HG03342 (cell line): ENCODE measurements at regions not wholly inside any gene's neighbourhood (a gene's known extent, or its start where the extent isn't known, plus 50 kb on each side); places are given as distances from the start of the nearest gene placed in this dataset.
"Not testable (repeated sequence)": the region's sequence is repeated elsewhere in the genome, so short reads cannot be mapped to it uniquely, and the experiment has no call there.

ENCODE experiments used
- ATAC-seq: cut with Tn5 transposase; IDR thresholded peaks from one replicate; pipeline ENCODE4 v1.9.1; 2021; ENCODE audit warnings: mild to moderate bottlenecking, moderate library complexity; ENCODE audit not compliant: unreplicated experiment

- ATAC-seq: no peak
Observed at GRCh38 chr5:167294882-167295680, 996.4 kb upstream of the WWC1 start.

- ATAC-seq: no peak
Observed at GRCh38 chr5:167295681-167296005, 995.8 kb upstream of the WWC1 start.

DNA sequence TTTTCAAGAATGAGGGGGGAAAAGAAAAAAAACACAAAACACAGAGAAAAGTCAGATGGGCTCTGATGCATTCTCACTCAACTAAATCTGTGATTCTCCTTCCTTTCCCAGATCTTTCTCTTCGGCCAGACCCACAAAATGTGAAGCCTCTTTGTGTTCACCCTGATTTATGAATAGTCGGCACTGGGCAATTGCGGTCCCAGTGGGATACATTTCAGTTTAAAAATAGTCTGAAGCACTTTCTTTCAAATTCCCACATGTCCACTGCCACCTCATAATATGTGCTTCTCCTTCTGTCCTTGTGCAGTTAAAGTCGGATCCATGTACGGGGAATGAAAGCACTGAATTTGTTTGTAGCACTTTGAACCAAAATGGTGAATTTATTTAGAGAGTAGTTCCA is 995.4 kb upstream of the WWC1 start:
- no peak for ATAC-seq

DNA sequence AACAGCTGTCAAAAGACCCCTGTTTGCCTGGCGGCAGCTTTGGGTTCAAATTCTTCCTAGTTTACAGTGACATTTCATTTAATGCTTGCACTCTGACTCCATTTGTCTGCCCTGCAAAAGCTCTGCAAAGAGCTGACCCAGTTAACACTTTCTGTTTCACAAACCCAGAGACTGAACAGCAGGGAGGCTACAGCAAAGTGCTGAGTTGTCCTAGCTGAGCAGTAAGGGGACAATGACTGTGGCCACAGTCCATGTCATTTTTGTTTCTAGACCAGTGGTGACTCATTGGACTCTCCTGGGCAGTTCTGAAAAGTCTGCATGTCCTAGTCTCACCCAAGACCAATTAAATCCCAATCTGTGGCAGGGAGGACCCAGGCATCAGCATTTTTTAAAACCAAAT is 994.8 kb upstream of the WWC1 start:
- ATAC-seq: no peak

DNA sequence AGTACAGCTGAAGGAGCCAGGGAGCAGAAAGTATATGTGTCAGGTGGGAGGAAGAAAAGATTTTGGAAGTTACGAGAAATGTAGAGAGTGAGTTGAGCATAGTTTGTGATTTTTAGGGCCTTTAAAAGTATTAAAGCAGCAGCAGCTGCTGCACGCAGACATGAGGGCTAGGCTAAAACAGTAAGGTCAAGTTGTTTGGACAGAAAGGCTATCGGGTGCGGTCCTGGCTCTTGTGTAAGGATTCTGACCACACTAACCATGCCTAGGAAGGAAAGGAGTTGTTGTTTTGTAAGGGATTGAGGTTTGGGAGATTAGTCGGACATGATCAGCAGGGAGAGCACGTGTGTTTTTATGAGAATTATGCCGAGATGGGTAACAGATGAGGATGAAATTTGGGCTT is 991.6 kb upstream of the WWC1 start:
- not testable (repeated sequence) for ATAC-seq

DNA sequence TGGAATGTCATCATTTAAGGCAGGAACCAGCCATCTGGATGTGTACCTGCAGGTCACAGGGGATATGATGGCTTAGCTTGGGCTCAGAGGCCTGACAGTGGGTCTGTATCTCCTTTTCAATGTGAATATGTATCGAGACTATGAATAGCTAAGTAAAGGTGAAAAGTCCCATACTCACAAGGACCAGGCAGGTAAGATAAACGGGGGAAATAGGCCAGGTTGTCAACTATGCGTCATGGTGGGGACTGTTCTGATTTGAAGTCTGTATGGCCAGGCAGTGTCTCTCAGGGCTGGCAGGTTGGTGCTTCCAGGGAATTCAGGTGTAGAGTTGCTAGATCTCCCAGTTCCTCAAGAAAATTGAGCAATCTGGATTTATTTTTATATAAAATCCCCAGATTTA is 987.9 kb upstream of the WWC1 start:
- no peak for ATAC-seq

GRCh38 chr5:167304834-167305469 is 986.5 kb upstream of the WWC1 start:
- ATAC-seq: no peak

DNA sequence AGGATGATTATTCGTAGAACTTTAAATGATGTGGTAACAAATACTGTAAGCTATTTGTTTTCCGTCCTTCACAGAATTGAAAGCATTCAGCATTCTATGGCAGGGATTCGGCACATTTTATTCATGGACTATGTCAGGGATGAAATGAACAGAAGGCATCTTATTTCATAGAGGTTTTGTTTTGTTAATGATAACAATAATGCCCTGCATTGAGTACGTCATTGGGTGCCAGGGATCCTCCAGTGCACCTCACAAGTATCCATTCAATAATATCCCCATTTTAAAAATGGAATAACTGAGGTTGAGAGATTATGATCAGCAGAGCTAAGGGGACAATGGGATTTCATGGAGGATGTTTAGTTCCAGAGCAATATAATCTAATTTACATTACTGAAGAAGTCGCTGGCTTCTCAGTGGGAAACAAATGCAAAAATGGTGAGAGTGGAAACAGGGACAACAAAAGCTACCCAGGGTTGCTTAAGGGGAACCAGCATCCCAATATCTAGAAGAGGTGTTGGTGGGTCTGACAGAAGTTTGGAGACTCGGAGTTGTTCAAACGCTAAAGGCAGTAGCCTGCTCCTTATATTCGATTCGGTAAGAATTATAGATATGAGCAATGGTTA is 985.7 kb upstream of the WWC1 start:
- no peak for ATAC-seq

GRCh38 chr5:167307042-167307441 is 984.4 kb upstream of the WWC1 start:
- ATAC-seq: no peak

GRCh38 chr5:167308466-167308865 is 983.0 kb upstream of the WWC1 start:
- no peak for ATAC-seq

GRCh38 chr5:167309941-167310517 is 981.4 kb upstream of the WWC1 start:
- ATAC-seq: no peak

DNA sequence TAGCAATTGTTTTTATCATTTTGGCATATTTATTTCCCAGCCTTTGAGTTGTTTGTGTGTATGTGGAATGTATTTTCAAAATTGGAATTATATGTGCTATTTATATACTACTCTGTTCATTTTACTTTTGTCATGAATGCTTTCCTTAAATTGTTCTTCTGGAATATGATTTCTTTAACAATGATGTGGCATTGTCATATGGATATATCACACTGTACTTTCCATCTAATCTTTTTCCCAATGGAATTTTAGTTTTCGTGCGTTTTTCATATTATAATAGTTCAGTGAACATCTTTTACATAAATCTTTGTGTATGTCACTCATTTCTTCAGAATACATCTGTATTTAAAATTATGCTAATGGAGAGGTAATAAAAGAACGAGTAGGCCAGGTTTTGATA is 980.1 kb upstream of the WWC1 start:
- ATAC-seq: no peak

- no peak for ATAC-seq
Observed at GRCh38 chr5:167312225-167312624, 979.2 kb upstream of the WWC1 start.

DNA sequence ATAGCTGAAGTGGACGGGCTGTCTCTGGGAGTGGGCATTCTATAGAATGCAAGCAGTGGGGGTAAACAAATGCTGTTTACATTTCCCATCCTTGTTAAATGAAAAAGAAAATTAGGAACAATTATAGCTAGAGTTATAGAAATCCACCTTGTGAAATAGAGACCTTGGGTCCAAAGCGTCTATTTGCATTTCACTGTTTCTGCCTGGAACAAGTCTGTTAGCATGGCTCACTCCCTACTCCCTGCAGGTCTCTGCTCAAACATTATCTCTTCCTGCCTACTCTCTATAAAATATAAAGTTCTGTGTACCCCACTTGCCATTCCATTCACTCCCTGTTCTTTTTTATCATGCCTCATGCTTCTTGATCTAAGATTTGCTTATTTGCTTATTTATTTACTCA is 975.7 kb upstream of the WWC1 start:
- ATAC-seq: no peak

DNA sequence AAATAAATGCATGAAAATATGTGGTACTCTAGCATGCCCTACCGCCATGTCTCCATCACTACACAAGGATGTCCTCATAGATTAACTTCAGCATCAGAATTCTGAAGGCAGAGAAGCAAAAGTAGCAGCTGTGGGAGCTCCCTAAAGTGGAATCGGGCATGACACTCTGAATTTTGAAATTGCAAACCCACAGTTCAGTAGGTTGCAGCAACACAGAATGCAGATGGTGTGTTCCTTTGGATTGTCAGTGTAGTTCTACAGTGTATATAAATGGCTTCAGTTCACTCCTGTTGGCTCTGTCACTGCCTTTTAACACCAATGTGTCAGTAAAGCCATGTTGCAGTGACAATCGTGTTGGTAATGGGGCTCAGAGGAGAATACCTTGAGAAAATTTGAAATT is 973.6 kb upstream of the WWC1 start:
- ATAC-seq: no peak

- no peak for ATAC-seq
Observed at GRCh38 chr5:167319243-167319642, 972.2 kb upstream of the WWC1 start.

DNA sequence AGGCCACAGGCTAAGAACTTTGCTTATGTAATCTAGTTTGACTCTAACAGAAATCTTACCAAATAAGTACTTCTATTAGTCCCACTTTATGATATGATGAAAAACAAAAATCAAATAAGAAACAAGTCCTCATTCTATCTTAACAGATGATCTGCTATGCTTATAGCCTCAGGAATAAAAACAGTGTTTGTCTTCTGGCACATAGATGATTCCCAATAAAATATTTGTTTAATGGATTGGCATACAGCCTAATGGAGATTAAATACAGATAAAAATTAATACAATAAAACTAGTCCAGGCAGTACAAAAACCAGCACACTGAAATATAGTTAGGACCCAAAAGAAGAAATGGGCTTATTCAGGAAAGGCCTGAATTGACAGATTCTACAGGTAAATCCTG is 971.4 kb upstream of the WWC1 start:
- no peak for ATAC-seq

DNA sequence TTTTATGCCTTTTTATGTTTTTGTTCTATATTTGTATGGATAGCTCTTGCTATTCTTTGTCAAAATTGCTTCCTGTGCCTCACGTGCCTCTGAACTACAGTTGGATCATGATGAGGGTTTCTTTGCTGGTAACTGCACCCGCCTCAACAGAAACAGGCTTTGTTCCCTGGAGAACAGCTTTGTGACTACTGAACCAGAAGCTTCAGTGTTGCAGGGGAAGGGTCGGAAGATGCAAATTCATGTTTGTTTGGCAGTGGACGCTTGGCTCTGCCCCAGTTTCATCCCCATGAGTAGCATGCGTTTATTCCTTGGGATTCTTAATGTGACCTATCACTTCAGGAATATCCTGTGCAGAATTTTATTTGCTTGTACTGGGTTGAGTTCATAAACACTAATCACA is 959.1 kb upstream of the WWC1 start:
- no peak for ATAC-seq

GRCh38 chr5:167336161-167336560 is 955.3 kb upstream of the WWC1 start:
- no peak for ATAC-seq

- ATAC-seq: no peak
Observed at GRCh38 chr5:167339205-167339604, 952.2 kb upstream of the WWC1 start.

GRCh38 chr5:167346461-167346860 is 945.0 kb upstream of the WWC1 start:
- ATAC-seq: no peak
